GM12878 (cell line): ENCODE measurements at regions not wholly inside any gene's neighbourhood (a gene's known extent, or its start where the extent isn't known, plus 50 kb on each side); places are given as distances from the start of the nearest gene placed in this dataset.

Source experiments
- ATAC-seq: fragments of 200-7000 bp; cut with Tn5 transposase; 3 replicates; pipeline ENCODE4 v1.9.1; 2020; ENCODE audit warnings: mild to moderate bottlenecking, moderate library complexity
- BruUV-seq: library from RNA; stranded (reverse); fragments of 400-500 nt; replicated peaks from 2 replicates; lab custom pipeline; 2021; lab: Mats Ljungman, UMichigan
- CTCF ChIA-PET: fragments of 300-600 bp; sonication (Branson Sonifier 250); formaldehyde crosslinking; extraction: SDS; loops from one replicate; lab custom pipeline; 2021; ENCODE audit warnings: inconsistent platforms; lab: Yijun Ruan, JAX
- POLR2A ChIA-PET: fragments of 350-600 bp; formaldehyde crosslinking; extraction: SDS; loops from one replicate; lab custom pipeline; 2021; ENCODE audit warnings: inconsistent platforms; lab: Charles Lee
- RAD21 ChIA-PET: fragments of 300-600 bp; sonication (Branson Sonifier 250); formaldehyde crosslinking; loops from one replicate; lab custom pipeline; 2023; ENCODE audit warnings: antibody characterized with exemption; ENCODE audit not compliant: unreplicated experiment; lab: Charles Lee
- SMC1A ChIA-PET: fragments of 300-600 bp; sonication (Branson Sonifier 250); formaldehyde crosslinking; loops from one replicate; lab custom pipeline; 2023; ENCODE audit not compliant: unreplicated experiment, uncharacterized antibody; lab: Charles Lee
- DNase-seq: peaks from one replicate; pipeline ENCODE4 v3.0.0-alpha.2; 2011; ENCODE audit warnings: low read depth, low spot score
- FAIRE-seq: peaks from 3 replicates; lab custom pipeline; 2011; peaks lifted over from hg19 to GRCh38; lab: Jason Lieb, UNC
- H2AFZ ChIP-seq: 2 replicates; pipeline ENCODE4 v1.6.0; 2011; ENCODE audit warnings: low read depth, low read length, control low read depth; ENCODE audit not compliant: control insufficient read depth
- H3K27ac ChIP-seq: 2 replicates; pipeline ENCODE4 v1.5.1; 2011; ENCODE audit warnings: control low read depth; ENCODE audit not compliant: control insufficient read depth, insufficient read depth
- H3K27me3 ChIP-seq, 2 experiments: replicated peaks in 1 of 2; 2 replicates each; pipeline versions ENCODE4 v1.6.0 to v1.6.1; 2011; ENCODE audit warnings: low read length in 1 of 2; ENCODE audit not compliant: control insufficient read depth in 2 of 2, insufficient read depth in 2 of 2
- H3K36me3 ChIP-seq, 2 experiments: 2 replicates each; pipeline ENCODE4 v1.5.1; 2011; ENCODE audit warnings: low read length in 1 of 2; ENCODE audit not compliant: control insufficient read depth in 2 of 2, insufficient read depth in 2 of 2
- H3K4me1 ChIP-seq: 2 replicates; pipeline ENCODE4 v1.6.1; 2011; ENCODE audit warnings: mild to moderate bottlenecking, low read length, moderate library complexity, mixed read lengths; ENCODE audit not compliant: control insufficient read depth, insufficient read depth
- H3K4me2 ChIP-seq: 2 replicates; pipeline ENCODE4 v1.6.0; 2011; ENCODE audit warnings: control low read depth; ENCODE audit not compliant: control insufficient read depth, insufficient read depth
- H3K4me3 ChIP-seq: fragments of 200-600 bp; sonication (generic); 2 replicates; pipeline ENCODE4 v1.5.1; 2016
- H3K79me2 ChIP-seq: 2 replicates; pipeline ENCODE4 v1.6.0; 2011; ENCODE audit warnings: low read length; ENCODE audit not compliant: control insufficient read depth, insufficient read depth
- H3K9ac ChIP-seq: 2 replicates; pipeline ENCODE4 v1.8.0; 2011; ENCODE audit warnings: low read length, control low read depth, mixed read lengths; ENCODE audit not compliant: control insufficient read depth, insufficient read depth
- H3K9me3 ChIP-seq: replicated peaks from 3 replicates; pipeline ENCODE4 v1.5.1; 2011; ENCODE audit warnings: mild to moderate bottlenecking, low read length; ENCODE audit not compliant: control insufficient read depth, insufficient read depth
- H4K20me1 ChIP-seq: 2 replicates; pipeline ENCODE4 v1.6.0; 2011; ENCODE audit not compliant: control insufficient read depth, insufficient read depth
- BMI1 ChIP-seq: fragments of 450-650 bp; IDR thresholded peaks from 2 replicates; pipeline ENCODE4 v1.6.1; 2016; ENCODE audit warnings: mild to moderate bottlenecking, moderate library complexity, borderline replicate concordance
- EED ChIP-seq: sonication (generic); IDR thresholded peaks from 2 replicates; pipeline ENCODE4 v1.6.1; 2016; ENCODE audit warnings: antibody characterized with exemption, low read depth
- GATAD2B ChIP-seq: fragments of 450-650 bp; conservative IDR thresholded peaks from 2 replicates; pipeline ENCODE4 v1.6.1; 2017; ENCODE audit warnings: low read depth, mild to moderate bottlenecking, moderate library complexity
- KAT2A ChIP-seq: conservative IDR thresholded peaks from 2 replicates; pipeline ENCODE4 v1.6.1; 2011; ENCODE audit warnings: low read depth, low read length; ENCODE audit not compliant: control insufficient read depth
- LARP7 ChIP-seq: fragments of 450-650 bp; IDR thresholded peaks from 2 replicates; pipeline ENCODE4 v1.6.1; 2017; ENCODE audit warnings: mild to moderate bottlenecking
- MEF2B ChIP-seq: fragments of 450-650 bp; IDR thresholded peaks from 2 replicates; pipeline ENCODE4 v1.6.1; 2018; ENCODE audit warnings: mild to moderate bottlenecking, moderate library complexity; ENCODE audit not compliant: partially characterized antibody, poor library complexity, severe bottlenecking
- NR2C1 ChIP-seq: fragments of 450-650 bp; IDR thresholded peaks from 2 replicates; pipeline ENCODE4 v1.6.1; 2017; ENCODE audit warnings: antibody characterized with exemption, mild to moderate bottlenecking, moderate library complexity
- POLR2AphosphoS2 ChIP-seq: IDR thresholded peaks from 2 replicates; pipeline ENCODE4 v1.6.1; 2011; ENCODE audit warnings: low read depth, mild to moderate bottlenecking, low read length, improper control_type of control experiment, moderate library complexity
- RB1 ChIP-seq: fragments of 450-650 bp; formaldehyde crosslinking; IDR thresholded peaks from 2 replicates; pipeline ENCODE4 v1.6.1; 2017; ENCODE audit warnings: mild to moderate bottlenecking, borderline replicate concordance
- STAT3 ChIP-seq: IDR thresholded peaks from 2 replicates; pipeline ENCODE4 v1.6.1; 2011; ENCODE audit warnings: low read depth, low read length, improper control_type of control experiment
- ZNF207 ChIP-seq: fragments of 450-650 bp; IDR thresholded peaks from 2 replicates; pipeline ENCODE4 v1.6.1; 2014; ENCODE audit warnings: antibody characterized with exemption, mild to moderate bottlenecking, borderline replicate concordance
- WGBS: methylation state at CpG from one replicate; pipeline ENCODE4 v1.1.6; 2016; ENCODE audit warnings: low lambda C conversion rate; ENCODE audit not compliant: insufficient replicate concordance, insufficient coverage; ENCODE audit errors: missing lambda C conversion rate; 5-methylcytosine and 5-hydroxymethylcytosine counted together
- in situ Hi-C: fragments of 300-500 bp; cut with MboI; formaldehyde crosslinking; loops from 9 replicates; pipeline ENCODE4 v1.14.3; 2018; ENCODE audit warnings: mixed read lengths
- intact Hi-C: fragments of 100-400 bp; cut with micrococcal nuclease; formaldehyde crosslinking; loops from one replicate; pipeline ENCODE4 v1.14.2; 2022; ENCODE audit not compliant: unreplicated experiment
- TF ChIP-seq, protein P1 (sequence below): fragments of 450-650 bp; formaldehyde crosslinking; IDR thresholded peaks from 2 replicates; pipeline ENCODE4 v1.4.0; 2020; ENCODE audit warnings: mild to moderate bottlenecking, moderate library complexity
- TF ChIP-seq, protein P2 (sequence below): IDR thresholded peaks from 2 replicates; pipeline ENCODE4 v1.6.1; 2012; ENCODE audit warnings: mild to moderate bottlenecking, low read depth, low read length

DNA sequence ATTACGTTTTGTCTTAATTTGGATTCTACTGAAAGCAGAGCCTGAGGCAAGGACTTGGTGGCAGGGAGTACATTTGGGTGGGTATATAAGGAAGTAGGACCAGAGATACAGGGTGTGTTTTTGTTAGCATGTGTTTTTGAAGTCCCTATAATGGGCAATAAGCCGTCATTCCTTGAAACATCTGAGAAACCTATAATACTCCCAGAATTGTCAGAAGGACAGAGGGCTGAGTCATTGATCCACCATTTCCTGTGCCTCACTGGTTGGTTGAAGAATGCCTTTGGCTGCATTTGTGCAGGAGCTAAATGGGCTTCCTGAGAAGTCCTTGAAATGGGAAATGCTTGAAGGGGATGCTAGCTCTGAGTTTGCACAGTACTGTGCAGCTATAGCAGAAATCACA lies 281.8 kb upstream of the ZEB2 start:
- H3K36me3 ChIP-seq = no peaks in the 10 kb centered on the region
- FAIRE-seq (no peak), ATAC-seq (no peak), DNase-seq (no peak)
- no peak overlapping the region for H2AFZ ChIP-seq
- no peak overlapping the region for H3K4me3 ChIP-seq
- CTCF ChIA-PET = no interaction called here
- POLR2A ChIA-PET = no interaction called here
- 39% methylated on average over 2 of the region's 2 CpGs for WGBS
- H3K9ac ChIP-seq = no peak overlapping the region
- BruUV-seq = no TSS peak
- H3K27ac ChIP-seq = no peak overlapping the region
- no peaks in the 10 kb centered on the region for H3K27me3 ChIP-seq
- in situ Hi-C loops = no loop called here
- RAD21 ChIA-PET = no interaction called here
- no peaks in the 10 kb centered on the region for H3K79me2 ChIP-seq
- no peaks in the 10 kb centered on the region for H3K9me3 ChIP-seq
- H3K4me1 ChIP-seq = no peaks in the 10 kb centered on the region
- no peaks in the 10 kb centered on the region for H4K20me1 ChIP-seq
- TF ChIP-seq KAT2A (no peak), NR2C1 (no peak), GATAD2B (no peak), STAT3 (no peak), MEF2B (no peak), ZNF207 (no peak)
- TF ChIP-seq, all 136 proteins: peak for 0
- intact Hi-C loops = no loop called here
- no peak overlapping the region for H3K4me2 ChIP-seq
- SMC1A ChIA-PET = no interaction called here

DNA sequence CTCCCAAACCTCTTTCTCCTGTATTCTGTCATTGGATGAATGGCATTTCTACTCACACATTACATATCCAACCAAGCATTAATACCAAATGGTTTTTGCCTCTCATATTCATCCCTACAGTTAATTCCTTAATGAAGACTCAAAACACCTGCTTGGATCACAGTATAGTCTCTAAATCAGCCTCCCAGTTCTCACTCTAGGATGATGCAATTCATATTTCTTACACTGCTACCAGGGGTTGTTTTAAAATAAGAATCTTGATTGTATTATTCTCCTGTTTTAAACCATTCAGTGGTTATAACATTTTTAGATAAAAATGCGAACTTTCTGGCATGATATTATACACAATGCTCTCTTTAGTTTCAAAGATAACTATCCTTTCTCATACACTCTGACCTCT lies 281.4 kb upstream of the ZEB2 start:
- Histone ChIP-seq H3K4me3 (no peak overlapping the region), H2AFZ (no peak overlapping the region), H3K9me3 (no peaks in the 10 kb centered on the region), H3K27ac (no peak overlapping the region), H4K20me1 (no peaks in the 10 kb centered on the region), H3K4me1 (no peaks in the 10 kb centered on the region), H3K79me2 (no peaks in the 10 kb centered on the region), H3K4me2 (no peak overlapping the region), H3K27me3 (no peaks in the 10 kb centered on the region), H3K36me3 (no peaks in the 10 kb centered on the region), H3K9ac (no peak overlapping the region)
- no TSS peak for BruUV-seq
- intact Hi-C loops (no loop called here), in situ Hi-C loops (no loop called here)
- no peak for DNase-seq
- FAIRE-seq = no peak
- ChIA-PET RAD21 (no interaction called here), SMC1A (no interaction called here), CTCF (no interaction called here), POLR2A (no interaction called here)
- no peak for ATAC-seq
- WGBS = 0% methylated on average over 1 of the region's 1 CpG
- TF ChIP-seq, protein P1, sequence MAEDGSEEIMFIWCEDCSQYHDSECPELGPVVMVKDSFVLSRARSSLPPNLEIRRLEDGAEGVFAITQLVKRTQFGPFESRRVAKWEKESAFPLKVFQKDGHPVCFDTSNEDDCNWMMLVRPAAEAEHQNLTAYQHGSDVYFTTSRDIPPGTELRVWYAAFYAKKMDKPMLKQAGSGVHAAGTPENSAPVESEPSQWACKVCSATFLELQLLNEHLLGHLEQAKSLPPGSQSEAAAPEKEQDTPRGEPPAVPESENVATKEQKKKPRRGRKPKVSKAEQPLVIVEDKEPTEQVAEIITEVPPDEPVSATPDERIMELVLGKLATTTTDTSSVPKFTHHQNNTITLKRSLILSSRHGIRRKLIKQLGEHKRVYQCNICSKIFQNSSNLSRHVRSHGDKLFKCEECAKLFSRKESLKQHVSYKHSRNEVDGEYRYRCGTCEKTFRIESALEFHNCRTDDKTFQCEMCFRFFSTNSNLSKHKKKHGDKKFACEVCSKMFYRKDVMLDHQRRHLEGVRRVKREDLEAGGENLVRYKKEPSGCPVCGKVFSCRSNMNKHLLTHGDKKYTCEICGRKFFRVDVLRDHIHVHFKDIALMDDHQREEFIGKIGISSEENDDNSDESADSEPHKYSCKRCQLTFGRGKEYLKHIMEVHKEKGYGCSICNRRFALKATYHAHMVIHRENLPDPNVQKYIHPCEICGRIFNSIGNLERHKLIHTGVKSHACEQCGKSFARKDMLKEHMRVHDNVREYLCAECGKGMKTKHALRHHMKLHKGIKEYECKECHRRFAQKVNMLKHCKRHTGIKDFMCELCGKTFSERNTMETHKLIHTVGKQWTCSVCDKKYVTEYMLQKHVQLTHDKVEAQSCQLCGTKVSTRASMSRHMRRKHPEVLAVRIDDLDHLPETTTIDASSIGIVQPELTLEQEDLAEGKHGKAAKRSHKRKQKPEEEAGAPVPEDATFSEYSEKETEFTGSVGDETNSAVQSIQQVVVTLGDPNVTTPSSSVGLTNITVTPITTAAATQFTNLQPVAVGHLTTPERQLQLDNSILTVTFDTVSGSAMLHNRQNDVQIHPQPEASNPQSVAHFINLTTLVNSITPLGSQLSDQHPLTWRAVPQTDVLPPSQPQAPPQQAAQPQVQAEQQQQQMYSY (CRISPR knock-in tag) = no peak
- TF ChIP-seq LARP7 (no peak), BMI1 (no peak), EED (no peak), POLR2AphosphoS2 (no peak), RB1 (no peak)
- TF ChIP-seq, protein P2, sequence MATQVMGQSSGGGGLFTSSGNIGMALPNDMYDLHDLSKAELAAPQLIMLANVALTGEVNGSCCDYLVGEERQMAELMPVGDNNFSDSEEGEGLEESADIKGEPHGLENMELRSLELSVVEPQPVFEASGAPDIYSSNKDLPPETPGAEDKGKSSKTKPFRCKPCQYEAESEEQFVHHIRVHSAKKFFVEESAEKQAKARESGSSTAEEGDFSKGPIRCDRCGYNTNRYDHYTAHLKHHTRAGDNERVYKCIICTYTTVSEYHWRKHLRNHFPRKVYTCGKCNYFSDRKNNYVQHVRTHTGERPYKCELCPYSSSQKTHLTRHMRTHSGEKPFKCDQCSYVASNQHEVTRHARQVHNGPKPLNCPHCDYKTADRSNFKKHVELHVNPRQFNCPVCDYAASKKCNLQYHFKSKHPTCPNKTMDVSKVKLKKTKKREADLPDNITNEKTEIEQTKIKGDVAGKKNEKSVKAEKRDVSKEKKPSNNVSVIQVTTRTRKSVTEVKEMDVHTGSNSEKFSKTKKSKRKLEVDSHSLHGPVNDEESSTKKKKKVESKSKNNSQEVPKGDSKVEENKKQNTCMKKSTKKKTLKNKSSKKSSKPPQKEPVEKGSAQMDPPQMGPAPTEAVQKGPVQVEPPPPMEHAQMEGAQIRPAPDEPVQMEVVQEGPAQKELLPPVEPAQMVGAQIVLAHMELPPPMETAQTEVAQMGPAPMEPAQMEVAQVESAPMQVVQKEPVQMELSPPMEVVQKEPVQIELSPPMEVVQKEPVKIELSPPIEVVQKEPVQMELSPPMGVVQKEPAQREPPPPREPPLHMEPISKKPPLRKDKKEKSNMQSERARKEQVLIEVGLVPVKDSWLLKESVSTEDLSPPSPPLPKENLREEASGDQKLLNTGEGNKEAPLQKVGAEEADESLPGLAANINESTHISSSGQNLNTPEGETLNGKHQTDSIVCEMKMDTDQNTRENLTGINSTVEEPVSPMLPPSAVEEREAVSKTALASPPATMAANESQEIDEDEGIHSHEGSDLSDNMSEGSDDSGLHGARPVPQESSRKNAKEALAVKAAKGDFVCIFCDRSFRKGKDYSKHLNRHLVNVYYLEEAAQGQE = no peak
